Pons (tissue), 1 donor: ENCODE measurements at regions not wholly inside any gene's neighbourhood (a gene's known extent, or its start where the extent isn't known, plus 50 kb on each side); places are given as distances from the start of the nearest gene placed in this dataset.
"Not testable (repeated sequence)": the region's sequence is repeated elsewhere in the genome, so short reads cannot be mapped to it uniquely, and the experiment has no call there.

Experiments
- DNase-seq: peaks from one replicate; pipeline ENCODE4 v3.0.0-alpha.2; 2016; ENCODE audit warnings: low spot score

DNA sequence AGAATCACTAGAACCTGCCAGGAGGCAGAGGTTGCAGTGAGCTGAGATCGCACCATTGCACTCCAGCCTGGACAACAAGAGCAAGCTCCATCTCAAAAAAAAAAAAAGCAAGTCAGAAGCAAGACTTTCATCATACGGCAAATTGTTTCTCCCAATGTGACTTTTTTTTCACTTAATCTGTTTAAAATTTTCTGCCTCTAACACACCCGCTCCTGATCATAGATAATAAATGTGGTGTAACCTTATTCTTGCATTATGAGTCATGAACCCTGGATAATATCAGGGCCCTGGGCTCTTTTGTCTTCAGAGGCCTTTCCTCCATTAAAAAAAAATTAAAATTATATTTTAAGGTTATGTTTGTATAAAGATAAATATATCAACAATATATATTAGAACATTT is 111.4 kb upstream of the JCAD start:
- DNase-seq: no peak

DNA sequence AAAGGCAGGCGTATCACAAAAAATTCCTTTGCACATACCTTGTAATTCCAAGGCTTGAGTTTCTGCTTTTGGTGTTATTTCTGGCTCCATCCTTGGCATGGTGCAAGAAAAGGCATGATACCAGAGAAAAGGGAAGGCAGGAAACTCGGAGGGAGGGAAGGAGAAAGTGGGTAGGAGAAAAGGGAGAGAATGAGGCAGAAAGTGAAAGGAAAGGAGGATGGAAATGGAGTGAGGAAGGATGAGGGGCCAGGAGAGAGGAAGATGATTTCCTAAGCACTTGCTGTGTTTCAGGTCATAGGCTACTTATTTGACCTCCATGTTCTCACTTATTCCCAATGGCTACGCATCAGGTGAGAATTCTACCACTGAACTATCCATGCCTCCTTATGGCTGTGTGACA is 110.8 kb upstream of the JCAD start:
- no peak for DNase-seq

DNA sequence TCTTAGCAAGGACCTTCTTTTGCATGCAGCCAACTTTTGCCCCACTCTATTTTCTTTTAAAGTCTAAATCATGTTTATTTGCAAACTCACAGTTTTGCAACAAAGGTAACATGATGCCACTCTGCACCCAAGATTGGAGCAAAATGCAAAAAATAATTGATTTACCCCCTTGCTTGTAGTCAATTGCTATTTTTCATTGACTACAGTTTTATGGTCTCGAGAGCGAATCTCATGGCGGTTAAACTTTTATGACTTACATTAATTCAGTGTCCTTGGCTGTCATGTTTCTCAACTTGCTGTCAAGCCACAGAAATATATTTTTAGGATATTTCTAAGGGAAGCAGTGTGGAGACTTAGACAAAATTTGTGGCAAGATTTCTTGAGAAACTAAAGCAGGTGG is 110.0 kb upstream of the JCAD start:
- no peak for DNase-seq

DNA sequence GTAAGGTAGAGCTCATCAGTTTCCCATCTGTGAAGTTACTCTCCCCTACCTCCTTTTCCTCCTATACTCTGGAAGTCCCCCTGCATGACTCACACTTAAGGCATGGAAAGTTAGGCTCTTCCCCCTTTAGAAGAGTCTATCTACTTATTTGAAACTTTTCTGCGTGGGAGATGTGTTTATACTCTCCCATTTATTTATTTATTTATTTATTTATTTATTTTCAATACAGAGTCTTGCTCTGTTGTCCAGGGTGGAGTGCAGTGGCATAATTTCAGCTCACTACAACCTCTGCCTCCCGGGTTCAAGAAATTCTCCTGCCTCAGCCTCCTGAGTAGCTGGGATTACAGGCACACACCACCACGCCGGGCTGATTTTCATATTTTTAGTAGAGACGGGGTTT is 107.5 kb upstream of the JCAD start:
- DNase-seq: no peak

DNA sequence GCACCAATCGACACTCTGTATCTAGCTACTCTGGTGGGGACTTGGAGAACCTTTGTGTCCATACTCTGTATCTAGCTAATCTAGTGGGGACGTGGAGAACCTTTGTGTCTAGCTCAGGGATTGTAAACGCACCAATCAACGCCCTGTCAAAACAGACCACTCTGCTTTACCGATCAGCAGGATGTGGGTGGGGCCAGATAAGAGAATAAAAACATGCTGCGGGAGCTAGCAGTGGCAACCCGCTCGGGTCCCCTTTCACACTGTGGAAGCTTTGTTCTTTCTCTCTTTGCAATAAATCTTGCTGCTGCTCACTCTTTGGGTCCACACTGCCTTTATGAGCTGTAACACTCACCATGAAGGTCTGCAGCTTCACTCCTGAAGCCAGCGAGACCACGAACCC is 104.0 kb upstream of the JCAD start:
- DNase-seq: not testable (repeated sequence)

DNA sequence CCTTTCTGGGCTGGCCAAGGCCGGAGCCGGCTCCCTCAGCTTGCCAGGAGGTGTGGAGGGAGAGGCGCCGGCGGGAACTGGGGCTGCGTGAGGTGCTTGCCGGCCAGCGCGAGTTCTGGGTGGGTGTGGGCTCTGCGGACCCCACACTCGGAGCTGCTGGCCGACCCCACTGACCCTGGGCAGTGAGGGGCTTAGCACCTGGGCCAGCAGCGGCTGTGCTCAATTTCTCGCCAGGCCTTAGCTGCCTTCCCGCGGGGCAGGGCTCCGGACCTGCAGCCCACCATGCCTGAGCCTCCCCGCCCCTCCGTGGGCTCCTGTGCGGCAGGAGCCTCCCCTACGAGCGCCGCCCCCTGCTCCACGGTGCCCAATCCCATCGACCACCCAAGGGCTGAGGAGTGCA is 103.4 kb upstream of the JCAD start:
- not testable (repeated sequence) for DNase-seq

DNA sequence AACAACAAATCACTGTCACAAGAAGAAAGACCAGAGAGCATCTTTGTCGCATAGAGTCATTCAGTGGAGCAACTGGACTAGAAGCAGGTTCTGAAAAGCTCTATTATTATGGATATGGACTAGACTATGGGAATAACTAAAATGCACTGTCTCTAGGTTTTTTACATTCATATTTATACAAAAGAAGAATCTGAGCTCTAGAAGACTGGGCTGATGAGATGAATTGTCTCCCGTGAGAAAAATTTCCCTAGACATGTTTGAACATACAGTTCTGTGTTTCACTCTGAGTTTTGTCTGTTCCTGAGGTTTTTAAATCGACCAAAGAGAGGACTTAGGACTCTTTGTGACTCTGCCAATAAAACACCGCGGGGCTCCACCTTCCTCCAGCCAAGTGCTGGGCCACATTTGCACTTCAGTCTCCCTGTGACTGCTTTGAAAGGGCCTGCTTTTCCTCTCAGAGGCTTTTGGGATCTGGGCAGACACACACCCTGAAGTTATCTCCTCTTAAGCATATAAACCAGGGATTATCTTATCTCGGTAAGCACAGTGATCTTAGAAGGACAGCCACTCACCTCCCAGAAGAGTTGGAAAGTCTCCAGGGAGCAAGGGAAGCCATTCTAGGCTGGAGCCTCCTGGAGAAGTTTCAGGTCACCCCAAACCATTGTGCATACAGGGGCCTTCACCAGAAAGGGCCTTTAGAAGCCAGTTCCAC is 101.0 kb upstream of the JCAD start:
- DNase-seq: no peak

DNA sequence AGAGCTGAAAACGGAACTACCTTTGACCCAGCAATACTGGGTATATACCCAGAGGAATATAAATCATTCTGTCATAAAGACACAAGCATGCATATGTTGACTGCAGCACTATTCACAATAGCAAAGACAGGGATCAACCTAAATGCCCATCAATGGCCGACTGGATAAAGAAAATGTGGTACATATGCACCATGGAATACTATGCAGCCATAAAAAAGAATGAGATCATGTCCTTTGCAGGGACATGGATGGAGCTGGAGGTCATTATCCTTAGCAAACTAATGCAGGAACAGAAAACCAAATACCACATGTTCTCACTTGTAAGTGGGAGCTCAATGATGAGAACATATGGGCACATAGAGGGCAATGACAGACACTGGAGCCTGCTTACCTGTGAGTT is 100.2 kb upstream of the JCAD start:
- DNase-seq: not testable (repeated sequence)

DNA sequence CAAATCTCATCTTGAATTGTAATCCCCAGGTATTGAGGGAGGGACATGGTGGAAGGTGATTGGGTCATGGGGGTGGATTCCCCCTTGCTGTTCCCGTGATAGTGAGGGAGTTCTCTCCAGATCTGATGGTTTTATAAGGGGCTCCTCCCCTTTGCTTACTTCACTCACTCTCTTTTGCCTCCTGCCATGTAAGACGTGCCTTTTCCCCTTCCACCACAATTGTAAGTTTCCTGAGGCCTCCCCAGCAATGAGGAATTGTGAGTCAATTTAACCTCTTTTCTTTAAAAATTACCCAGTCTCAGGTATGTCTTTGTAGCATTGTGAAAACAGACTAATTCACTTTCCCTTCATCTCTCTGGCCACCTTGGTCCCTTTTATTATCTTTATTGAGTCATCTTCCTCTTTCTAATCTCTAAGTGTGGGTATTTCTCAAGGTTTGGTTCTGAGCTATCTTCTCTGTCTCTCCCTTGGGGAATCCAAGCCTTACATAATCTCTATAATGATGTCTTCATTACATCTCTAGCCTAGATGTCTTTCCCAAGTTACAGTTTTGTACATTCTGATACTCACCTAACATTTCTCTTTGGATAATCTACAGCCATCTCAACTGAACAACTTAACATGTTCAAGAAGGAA is 99.1 kb upstream of the JCAD start:
- DNase-seq: no peak

DNA sequence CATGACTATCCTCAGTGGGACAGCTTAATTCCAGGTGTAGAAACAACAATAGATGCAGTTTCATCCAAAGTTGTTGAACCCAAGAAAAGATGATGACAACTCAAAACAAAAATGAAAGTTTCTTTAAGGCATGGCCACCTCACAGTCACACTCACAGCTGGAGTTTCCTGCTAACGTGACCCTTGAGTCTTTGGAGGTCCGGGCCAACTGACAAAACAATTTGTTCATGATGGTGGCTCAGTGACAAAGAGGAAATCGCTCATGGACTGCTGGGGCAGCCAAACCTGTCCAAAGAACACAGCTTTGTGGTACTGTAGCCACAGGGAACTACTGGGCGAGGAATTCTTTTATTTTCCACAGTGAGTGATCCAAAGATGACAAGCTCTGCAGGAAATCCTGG is 96.0 kb upstream of the JCAD start:
- DNase-seq: peak; percentile 18

DNA sequence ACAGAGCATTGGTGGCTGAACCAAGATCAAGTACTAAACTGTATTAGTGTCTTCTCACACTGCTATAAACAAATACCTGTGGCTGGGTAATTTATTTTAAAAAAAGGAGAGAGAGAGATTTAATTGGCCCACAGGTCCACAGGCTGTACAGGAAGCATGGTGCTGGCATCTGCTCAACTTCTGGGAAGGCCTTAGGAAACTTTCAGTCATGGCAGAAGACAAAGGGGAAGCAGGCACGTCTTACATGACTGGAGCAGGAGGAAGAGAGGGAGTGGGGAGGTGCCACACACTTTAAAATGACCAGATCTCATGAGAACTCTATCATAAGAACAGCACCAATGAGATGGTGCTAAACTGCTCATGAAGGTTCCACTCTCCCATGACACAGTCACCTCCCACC is 95.2 kb upstream of the JCAD start:
- no peak for DNase-seq

DNA sequence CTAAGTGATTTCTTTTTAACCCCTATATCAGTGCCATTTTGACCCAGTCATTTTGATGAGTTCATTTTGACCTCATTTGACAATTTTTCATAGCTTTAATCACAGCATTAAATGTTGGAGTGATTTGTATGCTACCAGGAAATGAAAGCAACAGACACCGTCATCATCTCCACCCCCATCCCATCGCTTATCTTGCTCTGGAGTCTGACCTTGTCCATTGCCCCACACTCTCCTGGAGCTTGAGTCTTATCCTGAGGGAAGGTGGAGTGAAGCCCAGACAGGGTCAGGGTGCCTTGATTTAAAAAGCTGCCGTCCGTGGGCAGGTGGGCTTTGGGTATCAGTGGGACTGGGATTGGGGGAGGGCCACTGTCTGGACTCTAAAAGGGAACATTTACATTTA is 94.7 kb upstream of the JCAD start:
- DNase-seq: no peak

DNA sequence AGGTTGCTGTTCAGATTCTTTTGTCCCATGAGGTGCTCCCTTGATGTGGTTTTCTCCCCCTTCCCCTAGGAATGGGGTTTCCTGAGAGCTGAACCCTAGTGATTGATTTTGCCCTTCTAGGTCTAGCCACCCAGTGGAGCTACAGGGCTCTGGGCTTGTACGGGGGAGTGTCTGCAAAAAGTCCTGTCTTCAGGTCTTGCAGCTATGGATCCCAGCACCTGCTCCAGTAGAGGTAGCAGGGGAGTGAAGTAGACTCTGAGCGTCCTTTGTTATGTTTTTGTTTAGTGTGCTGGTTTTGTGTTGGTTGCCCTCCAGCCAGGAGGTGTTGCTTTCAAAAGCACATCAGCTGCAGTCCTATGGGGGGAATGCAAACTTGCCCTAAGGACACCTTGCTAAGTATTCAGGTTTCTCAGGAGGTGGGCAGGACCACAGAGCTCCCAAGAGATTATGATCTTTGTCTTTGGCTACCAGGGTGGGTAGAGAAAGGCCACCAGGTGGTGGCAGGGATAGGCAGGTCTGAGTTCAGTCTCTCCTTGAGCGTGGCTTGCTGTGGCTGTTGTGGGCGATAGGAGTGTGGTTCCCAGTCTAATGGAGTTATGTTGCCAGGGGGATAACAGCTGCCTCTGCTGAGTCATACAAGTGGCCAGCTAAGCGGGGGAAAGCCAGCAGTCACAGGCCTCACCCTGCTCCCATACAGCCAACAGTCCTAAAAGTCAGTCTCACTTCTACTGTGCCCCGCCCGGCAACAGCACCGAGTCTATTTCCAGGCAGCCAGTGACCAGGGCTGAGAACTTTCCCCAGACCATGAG is 92.4 kb upstream of the JCAD start:
- DNase-seq: no peak

DNA sequence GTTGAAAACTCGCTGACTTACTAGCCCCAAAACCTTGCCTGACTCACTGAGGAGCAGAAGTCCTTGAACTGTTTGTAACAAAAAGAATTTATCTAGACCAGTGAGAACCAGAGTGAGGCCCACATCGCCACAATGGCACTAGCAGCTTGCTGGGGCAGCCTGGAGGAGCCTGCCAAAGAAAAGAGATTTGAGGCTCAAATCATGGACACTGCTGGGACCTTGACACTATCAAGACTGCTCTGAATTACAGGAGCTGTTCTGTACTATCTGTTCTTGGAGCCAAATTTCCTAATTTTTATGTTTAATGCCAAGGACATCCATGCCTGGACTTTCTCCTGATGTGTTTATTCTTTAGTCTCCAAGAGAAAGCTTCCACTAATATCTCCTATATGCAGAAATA is 82.0 kb upstream of the JCAD start:
- no peak for DNase-seq

DNA sequence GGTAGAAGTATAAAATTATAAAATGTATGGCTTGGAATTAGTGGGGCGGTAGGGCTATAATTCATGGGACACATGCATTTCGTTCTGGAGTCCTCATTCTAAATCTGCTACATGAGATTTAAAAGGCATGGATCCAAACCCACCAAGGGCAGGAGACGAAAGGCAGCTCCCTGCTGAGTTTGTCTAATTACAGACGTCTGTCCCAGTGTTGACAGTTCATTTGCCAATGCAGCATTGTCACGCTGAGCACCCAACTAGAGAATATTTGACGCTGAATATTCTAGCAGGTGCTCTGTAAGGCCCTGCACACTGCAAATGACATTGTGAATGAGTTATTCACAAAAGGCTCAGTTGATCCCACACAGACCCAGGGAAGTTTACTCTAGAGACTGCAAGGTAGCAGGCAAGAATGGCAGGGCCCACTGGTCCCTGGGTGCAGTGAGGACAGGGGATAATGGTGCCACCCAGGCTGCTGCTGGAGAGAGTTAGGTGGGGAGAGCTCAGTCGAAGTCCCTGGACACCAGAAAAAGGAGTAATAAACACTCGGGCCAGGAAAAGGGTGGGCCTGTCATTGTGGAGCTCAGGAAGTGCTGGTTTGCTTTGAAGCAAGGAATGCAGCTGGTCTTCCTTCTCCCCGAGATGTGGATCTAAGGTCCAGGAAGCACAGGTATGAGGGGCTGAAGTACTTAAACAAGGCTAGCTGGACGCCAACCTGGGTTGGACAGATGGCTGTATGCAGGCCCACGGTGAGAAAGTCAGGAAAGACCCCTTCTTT is 75.0 kb upstream of the JCAD start:
- DNase-seq: no peak

DNA sequence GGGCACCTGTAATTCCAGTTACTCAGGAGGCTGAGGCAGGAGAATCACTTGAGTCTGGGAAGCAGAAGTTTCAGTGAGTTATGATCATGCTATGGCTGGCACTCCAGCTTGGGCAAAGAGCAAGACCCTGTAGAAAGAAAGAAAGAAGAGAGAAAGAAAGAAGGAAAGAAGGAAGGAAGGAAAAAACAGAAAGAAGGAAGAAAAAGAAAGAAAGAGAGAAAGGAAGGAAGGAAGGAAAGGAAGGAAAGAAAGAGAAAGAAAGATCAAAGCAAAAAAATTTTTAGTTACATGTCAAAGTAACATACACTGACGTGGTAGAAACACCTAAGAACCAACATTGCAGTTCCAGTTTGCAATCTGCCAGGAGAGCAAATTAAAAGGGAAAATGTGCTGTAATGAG is 73.8 kb upstream of the JCAD start:
- no peak for DNase-seq

DNA sequence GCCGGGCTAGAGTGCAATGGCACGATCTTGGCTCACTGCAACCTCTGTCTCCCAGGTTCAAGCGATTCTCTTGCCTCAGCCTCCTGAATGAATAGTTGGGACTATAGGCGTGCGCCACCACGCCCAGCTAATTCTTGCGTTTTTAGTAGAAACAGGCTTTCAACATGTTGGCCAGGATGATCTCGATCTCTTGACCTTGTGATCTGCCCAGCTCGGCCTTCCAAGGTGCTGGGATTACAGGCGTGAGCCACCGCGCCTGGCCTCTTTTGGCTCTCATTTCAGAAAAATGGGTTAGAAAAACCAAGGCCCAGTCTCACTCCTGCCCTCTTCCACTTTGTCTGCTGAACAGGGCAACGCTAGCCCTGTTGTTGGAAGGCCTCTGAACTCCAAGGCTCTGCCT is 72.0 kb upstream of the JCAD start:
- not testable (repeated sequence) for DNase-seq

DNA sequence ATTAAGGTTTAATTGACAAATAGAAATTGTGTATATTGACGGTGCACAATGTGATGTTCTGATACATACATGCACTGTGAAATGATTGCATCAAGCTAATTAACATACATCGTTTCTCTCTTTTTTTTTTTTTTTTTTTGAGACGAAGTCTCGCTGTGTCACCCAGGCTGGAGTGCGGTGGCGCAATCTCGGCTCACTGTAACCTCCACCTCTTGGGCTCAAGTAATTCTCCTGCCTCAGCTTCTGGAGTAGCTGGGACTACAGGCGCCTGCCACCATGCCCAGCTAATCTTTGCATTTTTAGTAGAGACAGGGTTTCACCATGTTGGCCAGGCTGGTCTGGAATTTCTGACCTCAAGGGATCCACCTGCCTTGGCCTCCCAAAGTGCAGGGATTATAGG is 69.9 kb upstream of the JCAD start:
- DNase-seq: not testable (repeated sequence)

DNA sequence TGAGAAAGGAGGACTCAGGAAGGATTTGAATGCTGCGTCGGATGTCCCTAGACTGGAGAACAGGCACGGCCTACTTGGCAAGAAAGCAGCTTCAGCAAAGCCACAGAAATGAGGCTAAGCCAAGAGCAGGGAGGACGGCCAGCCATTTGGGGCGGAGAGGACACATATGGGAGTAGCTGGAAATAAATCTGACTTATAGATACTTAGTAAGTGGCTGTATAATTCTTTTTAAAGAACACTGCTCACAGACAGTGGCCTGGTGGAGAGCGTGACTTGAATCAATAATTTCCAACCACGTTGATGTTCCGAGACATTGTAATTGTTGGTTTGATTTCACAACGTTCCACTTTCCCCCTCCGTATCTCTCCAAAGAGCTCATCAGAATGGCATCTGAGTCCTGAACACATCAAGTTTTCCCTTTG is 67.7 kb upstream of the JCAD start:
- DNase-seq: no peak

DNA sequence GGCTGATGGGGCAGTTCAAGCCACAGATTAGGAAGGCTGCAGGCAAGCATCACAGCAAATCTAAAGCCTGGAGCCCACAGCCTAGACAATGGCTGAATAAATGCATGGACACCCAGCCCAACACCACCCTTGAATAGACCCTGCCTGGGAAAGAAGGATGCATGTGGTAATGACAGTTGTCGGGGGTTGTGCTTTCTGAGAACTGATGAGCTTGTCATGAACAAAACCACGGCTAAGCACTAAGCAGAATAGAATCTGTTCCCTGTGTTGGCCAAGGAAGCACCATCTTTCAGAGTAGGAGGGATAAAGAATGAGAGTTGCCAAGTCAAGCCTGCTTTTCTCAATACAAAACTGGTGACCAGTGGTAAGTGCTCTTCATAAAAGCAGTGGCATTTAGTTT is 66.1 kb upstream of the JCAD start:
- DNase-seq: no peak

DNA sequence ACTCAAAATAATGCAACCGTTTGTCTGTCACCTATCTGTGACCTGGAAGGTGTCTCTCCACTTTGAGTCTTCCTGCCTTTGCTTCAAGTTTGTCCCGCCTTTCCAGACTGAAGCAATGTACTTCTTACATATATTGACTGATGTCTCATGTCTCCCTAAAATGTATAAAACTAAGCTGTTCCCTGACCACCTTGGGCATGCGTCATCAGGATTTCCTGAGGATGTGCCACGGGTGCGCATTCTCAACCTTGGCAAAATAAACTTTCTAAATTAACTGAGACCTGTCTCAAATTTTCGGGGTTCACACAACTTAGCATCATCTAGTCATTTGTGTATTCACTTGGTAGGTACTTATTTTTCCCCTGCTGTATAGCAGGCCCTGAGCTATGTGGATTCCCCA is 65.3 kb upstream of the JCAD start:
- no peak for DNase-seq

DNA sequence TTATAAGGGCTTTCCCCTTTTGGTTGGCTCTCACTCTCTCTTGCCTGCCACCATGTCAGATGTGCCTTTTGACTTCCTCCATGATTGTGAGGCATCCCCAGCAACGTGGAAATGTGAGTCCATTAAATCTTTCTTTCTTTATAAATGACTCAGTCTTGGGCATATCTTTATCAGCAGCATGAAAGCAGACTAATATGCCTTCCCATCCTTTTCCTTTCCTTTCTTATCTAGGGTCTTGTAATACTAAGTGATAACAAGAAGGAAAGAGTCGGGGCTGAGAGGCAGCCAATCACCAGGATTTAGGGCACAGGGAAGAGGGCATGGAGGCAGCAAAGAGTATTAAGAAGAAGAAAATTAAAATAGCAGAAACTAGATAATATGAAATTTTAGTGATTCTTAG is 62.0 kb upstream of the JCAD start:
- DNase-seq: no peak

DNA sequence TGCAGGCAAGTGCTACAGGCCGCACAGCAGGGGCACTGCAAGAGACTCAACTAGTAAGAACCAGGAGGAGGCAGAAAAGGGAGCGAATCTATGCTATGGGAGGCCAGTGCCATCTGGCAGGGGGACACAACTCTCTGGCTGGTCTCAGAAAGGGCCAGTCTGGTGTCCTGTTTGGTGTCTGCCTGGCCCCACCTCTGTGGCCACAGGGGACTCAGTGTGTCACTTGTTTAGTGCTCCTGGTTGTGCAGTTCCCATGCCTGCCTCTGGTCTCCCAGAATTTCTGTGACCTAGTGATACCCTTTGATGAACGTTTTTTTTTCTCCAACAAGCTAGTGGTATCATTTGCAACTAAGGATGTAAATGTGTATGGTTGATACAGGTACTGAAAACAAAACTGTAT is 59.2 kb upstream of the JCAD start:
- no peak for DNase-seq
